OCI-LY3 (cell line): ENCODE measurements at regions not wholly inside any gene's neighbourhood (a gene's known extent, or its start where the extent isn't known, plus 50 kb on each side); places are given as distances from the start of the nearest gene placed in this dataset.

Source experiments
- CTCF ChIP-seq: fragments of 200-600, 300-600 bp; sonication (generic); IDR thresholded peaks from 2 replicates; pipeline ENCODE4 v1.5.1; 2014; ENCODE audit warnings: antibody characterized with exemption, low read length, low read depth
- EZH2phosphoT487 ChIP-seq: fragments of 200-600 bp; shearing (Covaris generic); IDR thresholded peaks from 2 replicates; pipeline ENCODE4 v1.6.1; 2018; ENCODE audit warnings: antibody characterized with exemption, mixed run types, low read depth

- TF ChIP-seq CTCF (no peak), EZH2phosphoT487 (no peak)
Measured at GRCh38 chr15:68512598-68512997, 66.2 kb upstream of the CORO2B start.
